NCI-H748 (cell line): ENCODE measurements at regions not wholly inside any gene's neighbourhood (a gene's known extent, or its start where the extent isn't known, plus 50 kb on each side); places are given as distances from the start of the nearest gene placed in this dataset.
A peak's percentile ranks its signal among the peaks of the same experiment; 100 is the strongest.
"Not testable (repeated sequence)": the region's sequence is repeated elsewhere in the genome, so short reads cannot be mapped to it uniquely, and the experiment has no call there.

Source experiments
- DNase-seq: peaks from one replicate; lab custom pipeline; 2025; ENCODE audit not compliant: unreplicated experiment; lab: John Stamatoyannopoulos, UW

- DNase-seq, result no peak
Measured at GRCh38 chr2:7516484-7517063, 599.4 kb downstream of the RNF144A start.

DNA sequence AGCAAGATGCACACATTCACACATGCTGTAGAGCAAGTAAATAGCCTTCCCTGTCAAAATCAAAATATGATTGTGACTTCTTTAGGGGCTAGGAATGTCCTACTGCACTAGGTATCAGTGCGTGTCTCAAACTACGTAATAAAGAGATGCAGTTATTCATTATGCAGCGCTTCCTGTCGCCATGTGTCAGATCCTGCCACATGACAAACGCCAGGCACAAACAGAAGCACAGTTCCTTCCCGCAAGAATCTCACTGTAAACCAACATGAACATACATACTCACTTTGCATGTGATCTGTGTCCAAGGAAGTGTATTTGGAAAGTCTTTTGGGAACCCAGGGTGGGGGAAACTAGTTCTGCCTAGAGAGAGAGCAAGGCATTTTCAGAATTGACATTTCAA lies 599.9 kb downstream of the RNF144A start:
- no peak for DNase-seq

GRCh38 chr2:7517851-7518250 lies 600.6 kb downstream of the RNF144A start:
- DNase-seq, result no peak

GRCh38 chr2:7523481-7524120 lies 606.4 kb downstream of the RNF144A start:
- no peak for DNase-seq

DNA sequence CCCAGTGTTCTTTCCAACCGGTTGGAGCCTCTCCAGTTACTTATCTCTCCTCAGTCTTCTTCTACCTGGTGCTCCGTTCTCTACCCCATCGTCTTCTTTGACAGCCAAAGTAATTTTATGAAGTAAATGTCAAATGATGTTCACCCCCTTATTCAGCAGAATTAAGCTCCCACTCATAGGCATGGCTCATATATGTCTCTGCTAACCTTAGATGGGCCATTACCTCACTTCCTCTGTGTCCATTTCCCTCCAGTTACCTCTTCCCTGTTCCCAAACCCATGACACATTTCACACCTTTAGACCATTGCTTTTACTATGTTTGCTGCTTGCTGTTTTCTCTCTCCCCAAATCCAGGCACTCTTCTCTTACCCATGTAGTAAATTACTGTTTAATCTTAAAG lies 607.0 kb downstream of the RNF144A start:
- DNase-seq, result no peak

- no peak for DNase-seq
Measured at GRCh38 chr2:7525746-7526145, 608.5 kb downstream of the RNF144A start.

- no peak for DNase-seq
Measured at GRCh38 chr2:7527165-7527722, 610.0 kb downstream of the RNF144A start.

GRCh38 chr2:7530001-7530400 lies 612.8 kb downstream of the RNF144A start:
- DNase-seq, result no peak

DNA sequence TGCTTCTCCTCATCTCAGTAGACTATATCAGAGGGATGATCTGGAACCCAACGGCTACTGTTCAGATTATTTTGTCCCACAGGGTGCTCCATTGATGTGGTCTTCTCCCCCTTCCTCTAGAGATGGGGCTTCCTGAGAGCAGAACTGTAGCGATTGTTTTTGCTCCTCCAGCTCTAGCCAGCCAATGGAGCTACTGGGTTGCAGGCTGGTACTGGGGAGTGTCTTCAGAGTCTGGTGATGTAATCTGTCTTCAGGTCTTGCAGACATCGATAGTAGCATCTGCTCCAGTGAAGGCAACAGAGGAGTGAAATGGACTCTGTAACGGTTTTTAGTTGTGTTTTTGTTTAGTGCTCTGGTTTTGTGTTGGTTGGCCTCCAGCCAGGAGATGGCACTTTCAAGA lies 621.9 kb downstream of the RNF144A start:
- peak; percentile 8 for DNase-seq

GRCh38 chr2:7539760-7540159 lies 622.5 kb downstream of the RNF144A start:
- no peak for DNase-seq

- no peak for DNase-seq
Measured at GRCh38 chr2:7552825-7553570, 635.8 kb downstream of the RNF144A start.

- peak; percentile 96 for DNase-seq
Measured at GRCh38 chr2:7555260-7555659, 638.0 kb downstream of the RNF144A start.

GRCh38 chr2:7557376-7557775 lies 640.2 kb downstream of the RNF144A start:
- DNase-seq, result no peak

DNA sequence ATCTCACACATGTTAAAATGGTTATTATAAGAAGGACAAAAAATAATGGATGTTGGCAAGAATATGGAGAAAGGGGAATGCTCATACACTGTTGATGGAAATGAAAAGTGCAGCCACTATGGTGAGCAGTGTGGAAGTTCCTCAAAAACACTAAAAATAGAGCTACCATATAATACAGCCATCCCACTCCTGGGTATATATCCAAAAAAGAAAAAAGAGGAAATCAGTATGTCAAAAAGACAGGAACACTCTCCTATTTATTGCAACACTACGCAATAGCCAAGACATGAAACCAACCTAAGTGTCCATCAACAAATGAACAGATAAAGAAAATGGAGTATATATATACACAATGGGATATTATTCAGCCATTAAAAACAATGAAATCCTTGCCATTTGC lies 642.6 kb downstream of the RNF144A start:
- DNase-seq, result no peak

GRCh38 chr2:7566382-7566881 lies 649.2 kb downstream of the RNF144A start:
- DNase-seq, result no peak

- DNase-seq, result not testable (repeated sequence)
Measured at GRCh38 chr2:7567116-7567515, 649.9 kb downstream of the RNF144A start.

- no peak for DNase-seq
Measured at GRCh38 chr2:7567646-7568045, 650.4 kb downstream of the RNF144A start.

DNA sequence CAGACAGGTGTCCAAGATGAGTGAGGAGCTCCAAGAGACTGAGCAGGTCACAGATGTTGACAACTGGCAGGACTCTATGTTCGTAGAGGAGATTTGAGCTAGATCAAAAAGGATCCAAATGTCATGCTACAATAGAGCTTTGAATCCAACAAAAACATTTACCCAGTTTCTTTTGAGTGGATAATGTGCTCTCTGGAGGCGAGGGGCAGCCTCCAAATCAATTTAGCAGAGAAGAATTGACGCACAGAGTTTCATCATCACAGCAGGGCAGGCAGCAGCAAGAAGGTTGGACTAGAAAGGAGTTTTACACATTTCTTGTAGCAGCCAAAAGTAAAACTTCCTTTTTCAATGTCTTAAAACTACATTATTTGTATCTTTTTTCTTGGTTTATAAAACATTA lies 653.0 kb downstream of the RNF144A start:
- no peak for DNase-seq

GRCh38 chr2:7571701-7572100 lies 654.5 kb downstream of the RNF144A start:
- DNase-seq, result no peak

DNA sequence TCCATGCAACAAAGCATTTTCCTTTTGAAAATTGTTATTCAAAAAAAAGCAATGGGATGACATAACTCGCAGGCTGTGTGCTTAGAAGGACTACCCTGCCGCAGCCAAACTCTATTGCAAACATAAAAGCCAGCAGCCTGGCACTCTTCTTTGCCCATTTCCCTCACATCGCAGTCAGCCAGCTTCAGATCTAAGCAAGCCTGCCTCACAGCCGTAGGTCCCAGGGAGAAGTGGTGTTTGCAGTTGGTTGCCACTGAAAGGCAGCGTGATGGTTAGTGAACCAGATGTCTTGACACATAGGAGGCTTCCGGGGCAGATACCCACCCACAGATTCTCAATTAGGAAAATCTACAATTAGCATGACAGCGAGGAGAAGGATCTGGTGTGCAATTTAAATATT lies 655.2 kb downstream of the RNF144A start:
- DNase-seq, result no peak

GRCh38 chr2:7573166-7573825 lies 656.1 kb downstream of the RNF144A start:
- no peak for DNase-seq
